H1 (cell line): ENCODE measurements at regions not wholly inside any gene's neighbourhood (a gene's known extent, or its start where the extent isn't known, plus 50 kb on each side); places are given as distances from the start of the nearest gene placed in this dataset.

Source experiments
- GABPA ChIP-seq: IDR thresholded peaks from 2 replicates; pipeline ENCODE4 v1.6.1; 2011; ENCODE audit warnings: mild to moderate bottlenecking, low read length, moderate library complexity, borderline replicate concordance; ENCODE audit not compliant: insufficient read depth
- NANOG ChIP-seq: IDR thresholded peaks from 2 replicates; pipeline ENCODE4 v1.6.1; 2011; ENCODE audit warnings: low read length, low read depth, mild to moderate bottlenecking, inconsistent platforms; ENCODE audit not compliant: insufficient read depth, poor library complexity, severe bottlenecking
- RXRA ChIP-seq: IDR thresholded peaks from 2 replicates; pipeline ENCODE4 v1.6.1; 2011; ENCODE audit warnings: low read depth, mild to moderate bottlenecking, low read length, moderate library complexity; ENCODE audit not compliant: insufficient read depth
- TEAD4 ChIP-seq: IDR thresholded peaks from 2 replicates; pipeline ENCODE4 v1.6.1; 2012; ENCODE audit warnings: low read depth, low read length, inconsistent platforms, mixed read lengths
- TF ChIP-seq, protein P1 (sequence below): fragments of 300-600 bp; sonication (generic); IDR thresholded peaks from 2 replicates; pipeline ENCODE4 v1.7.1; 2012; ENCODE audit warnings: low read length, moderate library complexity, mild to moderate bottlenecking, inconsistent platforms; ENCODE audit not compliant: insufficient replicate concordance

GRCh38 chr2:198314559-198315153 is 510.3 kb downstream of the PLCL1 start (continued):
- no peak for TF ChIP-seq GABPA
- TF ChIP-seq, protein P1, sequence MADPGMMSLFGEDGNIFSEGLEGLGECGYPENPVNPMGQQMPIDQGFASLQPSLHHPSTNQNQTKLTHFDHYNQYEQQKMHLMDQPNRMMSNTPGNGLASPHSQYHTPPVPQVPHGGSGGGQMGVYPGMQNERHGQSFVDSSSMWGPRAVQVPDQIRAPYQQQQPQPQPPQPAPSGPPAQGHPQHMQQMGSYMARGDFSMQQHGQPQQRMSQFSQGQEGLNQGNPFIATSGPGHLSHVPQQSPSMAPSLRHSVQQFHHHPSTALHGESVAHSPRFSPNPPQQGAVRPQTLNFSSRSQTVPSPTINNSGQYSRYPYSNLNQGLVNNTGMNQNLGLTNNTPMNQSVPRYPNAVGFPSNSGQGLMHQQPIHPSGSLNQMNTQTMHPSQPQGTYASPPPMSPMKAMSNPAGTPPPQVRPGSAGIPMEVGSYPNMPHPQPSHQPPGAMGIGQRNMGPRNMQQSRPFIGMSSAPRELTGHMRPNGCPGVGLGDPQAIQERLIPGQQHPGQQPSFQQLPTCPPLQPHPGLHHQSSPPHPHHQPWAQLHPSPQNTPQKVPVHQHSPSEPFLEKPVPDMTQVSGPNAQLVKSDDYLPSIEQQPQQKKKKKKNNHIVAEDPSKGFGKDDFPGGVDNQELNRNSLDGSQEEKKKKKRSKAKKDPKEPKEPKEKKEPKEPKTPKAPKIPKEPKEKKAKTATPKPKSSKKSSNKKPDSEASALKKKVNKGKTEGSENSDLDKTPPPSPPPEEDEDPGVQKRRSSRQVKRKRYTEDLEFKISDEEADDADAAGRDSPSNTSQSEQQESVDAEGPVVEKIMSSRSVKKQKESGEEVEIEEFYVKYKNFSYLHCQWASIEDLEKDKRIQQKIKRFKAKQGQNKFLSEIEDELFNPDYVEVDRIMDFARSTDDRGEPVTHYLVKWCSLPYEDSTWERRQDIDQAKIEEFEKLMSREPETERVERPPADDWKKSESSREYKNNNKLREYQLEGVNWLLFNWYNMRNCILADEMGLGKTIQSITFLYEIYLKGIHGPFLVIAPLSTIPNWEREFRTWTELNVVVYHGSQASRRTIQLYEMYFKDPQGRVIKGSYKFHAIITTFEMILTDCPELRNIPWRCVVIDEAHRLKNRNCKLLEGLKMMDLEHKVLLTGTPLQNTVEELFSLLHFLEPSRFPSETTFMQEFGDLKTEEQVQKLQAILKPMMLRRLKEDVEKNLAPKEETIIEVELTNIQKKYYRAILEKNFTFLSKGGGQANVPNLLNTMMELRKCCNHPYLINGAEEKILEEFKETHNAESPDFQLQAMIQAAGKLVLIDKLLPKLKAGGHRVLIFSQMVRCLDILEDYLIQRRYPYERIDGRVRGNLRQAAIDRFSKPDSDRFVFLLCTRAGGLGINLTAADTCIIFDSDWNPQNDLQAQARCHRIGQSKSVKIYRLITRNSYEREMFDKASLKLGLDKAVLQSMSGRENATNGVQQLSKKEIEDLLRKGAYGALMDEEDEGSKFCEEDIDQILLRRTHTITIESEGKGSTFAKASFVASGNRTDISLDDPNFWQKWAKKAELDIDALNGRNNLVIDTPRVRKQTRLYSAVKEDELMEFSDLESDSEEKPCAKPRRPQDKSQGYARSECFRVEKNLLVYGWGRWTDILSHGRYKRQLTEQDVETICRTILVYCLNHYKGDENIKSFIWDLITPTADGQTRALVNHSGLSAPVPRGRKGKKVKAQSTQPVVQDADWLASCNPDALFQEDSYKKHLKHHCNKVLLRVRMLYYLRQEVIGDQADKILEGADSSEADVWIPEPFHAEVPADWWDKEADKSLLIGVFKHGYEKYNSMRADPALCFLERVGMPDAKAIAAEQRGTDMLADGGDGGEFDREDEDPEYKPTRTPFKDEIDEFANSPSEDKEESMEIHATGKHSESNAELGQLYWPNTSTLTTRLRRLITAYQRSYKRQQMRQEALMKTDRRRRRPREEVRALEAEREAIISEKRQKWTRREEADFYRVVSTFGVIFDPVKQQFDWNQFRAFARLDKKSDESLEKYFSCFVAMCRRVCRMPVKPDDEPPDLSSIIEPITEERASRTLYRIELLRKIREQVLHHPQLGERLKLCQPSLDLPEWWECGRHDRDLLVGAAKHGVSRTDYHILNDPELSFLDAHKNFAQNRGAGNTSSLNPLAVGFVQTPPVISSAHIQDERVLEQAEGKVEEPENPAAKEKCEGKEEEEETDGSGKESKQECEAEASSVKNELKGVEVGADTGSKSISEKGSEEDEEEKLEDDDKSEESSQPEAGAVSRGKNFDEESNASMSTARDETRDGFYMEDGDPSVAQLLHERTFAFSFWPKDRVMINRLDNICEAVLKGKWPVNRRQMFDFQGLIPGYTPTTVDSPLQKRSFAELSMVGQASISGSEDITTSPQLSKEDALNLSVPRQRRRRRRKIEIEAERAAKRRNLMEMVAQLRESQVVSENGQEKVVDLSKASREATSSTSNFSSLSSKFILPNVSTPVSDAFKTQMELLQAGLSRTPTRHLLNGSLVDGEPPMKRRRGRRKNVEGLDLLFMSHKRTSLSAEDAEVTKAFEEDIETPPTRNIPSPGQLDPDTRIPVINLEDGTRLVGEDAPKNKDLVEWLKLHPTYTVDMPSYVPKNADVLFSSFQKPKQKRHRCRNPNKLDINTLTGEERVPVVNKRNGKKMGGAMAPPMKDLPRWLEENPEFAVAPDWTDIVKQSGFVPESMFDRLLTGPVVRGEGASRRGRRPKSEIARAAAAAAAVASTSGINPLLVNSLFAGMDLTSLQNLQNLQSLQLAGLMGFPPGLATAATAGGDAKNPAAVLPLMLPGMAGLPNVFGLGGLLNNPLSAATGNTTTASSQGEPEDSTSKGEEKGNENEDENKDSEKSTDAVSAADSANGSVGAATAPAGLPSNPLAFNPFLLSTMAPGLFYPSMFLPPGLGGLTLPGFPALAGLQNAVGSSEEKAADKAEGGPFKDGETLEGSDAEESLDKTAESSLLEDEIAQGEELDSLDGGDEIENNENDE: no peak
- no peak for TF ChIP-seq TEAD4
- TF ChIP-seq NANOG: no peak
- no peak for TF ChIP-seq RXRA
